ENCODE measurements at regions not wholly inside any gene's neighbourhood (a gene's known extent, or its start where the extent isn't known, plus 50 kb on each side); places are given as distances from the start of the nearest gene placed in this dataset.

- TF ChIP-seq CTCF (conservative IDR thresholded peaks at IDR 0.05; ENCODE audit: low read depth, low read length) = no peak
- TF ChIP-seq EZH2 (IDR thresholded peaks at IDR 0.05; ENCODE audit: low read length, unreplicated experiment) = no peak
These were observed 153.2 kb upstream of the RBM19 start for GRCh38 chr12:114119316-114119715.
